CD4-positive, alpha-beta T cell treated with Interleukin-21 for 1 hour (primary cell): ENCODE measurements at regions not wholly inside any gene's neighbourhood (a gene's known extent, or its start where the extent isn't known, plus 50 kb on each side); places are given as distances from the start of the nearest gene placed in this dataset.
"Not testable (repeated sequence)": the region's sequence is repeated elsewhere in the genome, so short reads cannot be mapped to it uniquely, and the experiment has no call there.

Experiments used
- DNase-seq: peaks from one replicate; pipeline ENCODE4 v3.0.0-alpha.2; 2020

GRCh38 chr7:17020250-17020649 is 138.5 kb upstream of the AGR3 start:
- no peak for DNase-seq

- no peak for DNase-seq
These were observed 139.4 kb upstream of the AGR3 start for GRCh38 chr7:17021205-17021604.

- peak; percentile 35 for DNase-seq
These were observed 141.1 kb upstream of the AGR3 start for GRCh38 chr7:17022920-17023319.

GRCh38 chr7:17026269-17026668 is 144.5 kb upstream of the AGR3 start:
- DNase-seq = no peak

- no peak for DNase-seq
These were observed 145.5 kb upstream of the AGR3 start for GRCh38 chr7:17027143-17027788.

GRCh38 chr7:17027789-17028152 is 146.0 kb upstream of the AGR3 start:
- DNase-seq = no peak

GRCh38 chr7:17029150-17029549 is 147.4 kb upstream of the AGR3 start:
- peak; percentile 52 for DNase-seq

GRCh38 chr7:17030559-17030958 is 148.8 kb upstream of the AGR3 start:
- DNase-seq = no peak

- no peak for DNase-seq
These were observed 150.2 kb upstream of the AGR3 start for GRCh38 chr7:17031906-17032551.

GRCh38 chr7:17033245-17033644 is 151.5 kb upstream of the AGR3 start:
- no peak for DNase-seq

- no peak for DNase-seq
These were observed 154.8 kb upstream of the AGR3 start for GRCh38 chr7:17036584-17036983.

- no peak for DNase-seq
These were observed 155.6 kb upstream of the AGR3 start for GRCh38 chr7:17037356-17037755.

GRCh38 chr7:17038160-17038782 is 156.5 kb upstream of the AGR3 start:
- no peak for DNase-seq

GRCh38 chr7:17038783-17039170 is 157.0 kb upstream of the AGR3 start:
- no peak for DNase-seq

GRCh38 chr7:17039372-17039771 is 157.6 kb upstream of the AGR3 start:
- no peak for DNase-seq

GRCh38 chr7:17040716-17041115 is 158.9 kb upstream of the AGR3 start:
- DNase-seq = no peak

GRCh38 chr7:17041324-17041723 is 159.5 kb upstream of the AGR3 start:
- peak; percentile 41 for DNase-seq

- no peak for DNase-seq
These were observed 160.4 kb upstream of the AGR3 start for GRCh38 chr7:17042211-17042610.

GRCh38 chr7:17043012-17043877 is 161.5 kb upstream of the AGR3 start:
- DNase-seq = no peak

GRCh38 chr7:17044396-17044795 is 162.6 kb upstream of the AGR3 start:
- DNase-seq = no peak

- no peak for DNase-seq
These were observed 163.1 kb upstream of the AGR3 start for GRCh38 chr7:17044861-17045260.

- DNase-seq = no peak
These were observed 164.5 kb upstream of the AGR3 start for GRCh38 chr7:17046259-17046658.

GRCh38 chr7:17046666-17047065 is 164.9 kb upstream of the AGR3 start:
- no peak for DNase-seq

- DNase-seq = not testable (repeated sequence)
These were observed 171.4 kb upstream of the AGR3 start for GRCh38 chr7:17053164-17053563.
